A673 (cell line): ENCODE measurements at regions not wholly inside any gene's neighbourhood (a gene's known extent, or its start where the extent isn't known, plus 50 kb on each side); places are given as distances from the start of the nearest gene placed in this dataset.

Source experiments
- BruUV-seq: library from RNA; stranded (reverse); fragments of 400-500 nt; replicated peaks from 2 replicates; lab custom pipeline; 2021; lab: Mats Ljungman, UMichigan
- CTCF ChIA-PET: fragments of 300-600 bp; sonication (Branson Sonifier 250); formaldehyde crosslinking; loops from one replicate; lab custom pipeline; 2022; ENCODE audit warnings: antibody characterized with exemption; lab: Charles Lee
- POLR2A ChIA-PET: fragments of 300-600 bp; sonication (Branson Sonifier 250); formaldehyde crosslinking; loops from one replicate; lab custom pipeline; 2022; ENCODE audit warnings: antibody characterized with exemption; ENCODE audit not compliant: low non-redundant PET; lab: Charles Lee
- DNase-seq: peaks from one replicate; pipeline ENCODE4 v3.0.0-alpha.2; 2015; ENCODE audit warnings: low spot score
- H3K27ac ChIP-seq: fragments of 200-600 bp; sonication (generic); 2 replicates; pipeline ENCODE4 v1.5.1; 2016; ENCODE audit warnings: mixed run types, low read depth, mild to moderate bottlenecking, mixed read lengths, antibody characterized with exemption, low read length; ENCODE audit not compliant: poor library complexity, severe bottlenecking
- H3K27me3 ChIP-seq: fragments of 200-600 bp; sonication (generic); replicated peaks from 2 replicates; pipeline ENCODE4 v1.6.1; 2017; ENCODE audit warnings: mixed run types, low read depth, mild to moderate bottlenecking, mixed read lengths, antibody characterized with exemption, low read length; ENCODE audit not compliant: insufficient read depth, poor library complexity
- H3K36me3 ChIP-seq: fragments of 200-600 bp; sonication (generic); 2 replicates; pipeline ENCODE4 v1.6.1; 2016; ENCODE audit warnings: mixed run types, mild to moderate bottlenecking, mixed read lengths, antibody characterized with exemption, low read length; ENCODE audit not compliant: insufficient read depth, poor library complexity, severe bottlenecking
- H3K4me1 ChIP-seq: fragments of 200-600 bp; sonication (generic); 2 replicates; pipeline ENCODE4 v1.6.1; 2017; ENCODE audit warnings: mixed run types, mild to moderate bottlenecking, mixed read lengths, antibody characterized with exemption, low read length; ENCODE audit not compliant: insufficient read depth, poor library complexity, severe bottlenecking
- H3K4me3 ChIP-seq: fragments of 200-600 bp; sonication (generic); 2 replicates; pipeline ENCODE4 v1.5.1; 2016; ENCODE audit warnings: low read depth, mixed run types, mild to moderate bottlenecking, mixed read lengths, low read length; ENCODE audit not compliant: poor library complexity, severe bottlenecking
- H3K9me3 ChIP-seq: fragments of 200-600 bp; sonication (generic); 2 replicates; pipeline ENCODE4 v1.6.1; 2016; ENCODE audit warnings: mixed run types, low read depth, mild to moderate bottlenecking, mixed read lengths, antibody characterized with exemption, low read length; ENCODE audit not compliant: poor library complexity, severe bottlenecking
- EZH2 ChIP-seq: fragments of 200-600 bp; sonication (generic); IDR thresholded peaks from 2 replicates; pipeline ENCODE4 v1.6.1; 2017; ENCODE audit warnings: borderline replicate concordance, low read depth, mild to moderate bottlenecking, mixed read lengths, antibody characterized with exemption, low read length; ENCODE audit not compliant: poor library complexity, severe bottlenecking
- intact Hi-C: fragments of 100-400 bp; cut with micrococcal nuclease; formaldehyde crosslinking; loops from one replicate; pipeline ENCODE4 v1.10.0; 2022; ENCODE audit not compliant: unreplicated experiment
- TF ChIP-seq, protein P1 (sequence below): fragments of 300-800, 200-600 bp; sonication (generic); conservative IDR thresholded peaks from 2 replicates; pipeline ENCODE4 v1.5.1; 2017; ENCODE audit warnings: low read depth, mild to moderate bottlenecking, antibody characterized with exemption, low read length, moderate library complexity, mixed read lengths

GRCh38 chr15:97703400-97703799 is 257.1 kb upstream of the ARRDC4 start:
- ChIA-PET POLR2A (no interaction called here), CTCF (no interaction called here)
- Histone ChIP-seq H3K9me3 (no peaks in the 10 kb centered on the region), H3K27me3 (no peaks in the 10 kb centered on the region), H3K4me1 (no peaks in the 10 kb centered on the region), H3K27ac (no peak overlapping the region), H3K4me3 (no peak overlapping the region), H3K36me3 (no peaks in the 10 kb centered on the region)
- intact Hi-C loops = no loop called here
- no TSS peak for BruUV-seq
- DNase-seq = no peak
- no peak for TF ChIP-seq EZH2
- TF ChIP-seq, protein P1, sequence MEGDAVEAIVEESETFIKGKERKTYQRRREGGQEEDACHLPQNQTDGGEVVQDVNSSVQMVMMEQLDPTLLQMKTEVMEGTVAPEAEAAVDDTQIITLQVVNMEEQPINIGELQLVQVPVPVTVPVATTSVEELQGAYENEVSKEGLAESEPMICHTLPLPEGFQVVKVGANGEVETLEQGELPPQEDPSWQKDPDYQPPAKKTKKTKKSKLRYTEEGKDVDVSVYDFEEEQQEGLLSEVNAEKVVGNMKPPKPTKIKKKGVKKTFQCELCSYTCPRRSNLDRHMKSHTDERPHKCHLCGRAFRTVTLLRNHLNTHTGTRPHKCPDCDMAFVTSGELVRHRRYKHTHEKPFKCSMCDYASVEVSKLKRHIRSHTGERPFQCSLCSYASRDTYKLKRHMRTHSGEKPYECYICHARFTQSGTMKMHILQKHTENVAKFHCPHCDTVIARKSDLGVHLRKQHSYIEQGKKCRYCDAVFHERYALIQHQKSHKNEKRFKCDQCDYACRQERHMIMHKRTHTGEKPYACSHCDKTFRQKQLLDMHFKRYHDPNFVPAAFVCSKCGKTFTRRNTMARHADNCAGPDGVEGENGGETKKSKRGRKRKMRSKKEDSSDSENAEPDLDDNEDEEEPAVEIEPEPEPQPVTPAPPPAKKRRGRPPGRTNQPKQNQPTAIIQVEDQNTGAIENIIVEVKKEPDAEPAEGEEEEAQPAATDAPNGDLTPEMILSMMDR = no peak

- POLR2A ChIA-PET = no interaction called here
- TF ChIP-seq EZH2 = no peak
- TF ChIP-seq, protein P1 = no peak
- no peaks in the 10 kb centered on the region for H3K27me3 ChIP-seq
- no peak overlapping the region for H3K4me3 ChIP-seq
- H3K36me3 ChIP-seq = no peaks in the 10 kb centered on the region
- CTCF ChIA-PET = no interaction called here
- no TSS peak for BruUV-seq
- DNase-seq = no peak
- no peaks in the 10 kb centered on the region for H3K9me3 ChIP-seq
- intact Hi-C loops = no loop called here
- no peaks in the 10 kb centered on the region for H3K4me1 ChIP-seq
- H3K27ac ChIP-seq = no peak overlapping the region
Measured at GRCh38 chr15:97706059-97706458, 254.4 kb upstream of the ARRDC4 start.

DNA sequence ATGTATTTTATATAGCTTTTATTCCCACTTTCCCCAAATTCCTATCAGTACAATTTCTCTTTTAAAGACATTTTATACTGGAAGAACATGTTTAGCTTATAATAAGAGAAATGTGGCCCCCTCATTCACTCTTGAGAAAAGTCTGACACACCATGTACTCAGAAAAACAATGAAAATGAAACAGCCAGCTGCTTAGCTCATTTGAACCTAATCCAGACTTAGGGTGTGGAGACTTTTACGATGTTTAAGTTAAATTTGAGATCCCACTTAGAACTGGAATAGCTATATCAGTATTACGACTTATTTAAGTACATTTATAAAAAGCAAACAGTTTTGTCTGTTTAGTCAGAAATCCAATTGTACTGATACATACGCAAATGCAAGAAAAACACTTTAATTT is 252.3 kb upstream of the ARRDC4 start:
- Histone ChIP-seq H3K4me1 (no peaks in the 10 kb centered on the region), H3K4me3 (no peak overlapping the region), H3K9me3 (no peaks in the 10 kb centered on the region), H3K27me3 (no peaks in the 10 kb centered on the region), H3K36me3 (no peaks in the 10 kb centered on the region), H3K27ac (no peak overlapping the region)
- CTCF ChIA-PET = no interaction called here
- no TSS peak for BruUV-seq
- POLR2A ChIA-PET = interaction anchor here (0.7 kb wide), 1 partner anchor 1069 kb away, joined by 11 read pairs; no protein-coding TSS in a partner anchor
- no peak for TF ChIP-seq EZH2
- TF ChIP-seq, protein P1 = no peak
- DNase-seq = no peak
- intact Hi-C loops = no loop called here
